ENCODE measurements at regions not wholly inside any gene's neighbourhood (a gene's known extent, or its start where the extent isn't known, plus 50 kb on each side); places are given as distances from the start of the nearest gene placed in this dataset.
A peak's percentile ranks its signal among the peaks of the same experiment; 100 is the strongest.

GRCh38 chr2:196426122-196426521 is 213.4 kb upstream of the CCDC150 start:
- no peak overlapping the region for H3K9ac ChIP-seq (ENCODE audit: low read length in 3 of 3)
- TF ChIP-seq, protein P1, sequence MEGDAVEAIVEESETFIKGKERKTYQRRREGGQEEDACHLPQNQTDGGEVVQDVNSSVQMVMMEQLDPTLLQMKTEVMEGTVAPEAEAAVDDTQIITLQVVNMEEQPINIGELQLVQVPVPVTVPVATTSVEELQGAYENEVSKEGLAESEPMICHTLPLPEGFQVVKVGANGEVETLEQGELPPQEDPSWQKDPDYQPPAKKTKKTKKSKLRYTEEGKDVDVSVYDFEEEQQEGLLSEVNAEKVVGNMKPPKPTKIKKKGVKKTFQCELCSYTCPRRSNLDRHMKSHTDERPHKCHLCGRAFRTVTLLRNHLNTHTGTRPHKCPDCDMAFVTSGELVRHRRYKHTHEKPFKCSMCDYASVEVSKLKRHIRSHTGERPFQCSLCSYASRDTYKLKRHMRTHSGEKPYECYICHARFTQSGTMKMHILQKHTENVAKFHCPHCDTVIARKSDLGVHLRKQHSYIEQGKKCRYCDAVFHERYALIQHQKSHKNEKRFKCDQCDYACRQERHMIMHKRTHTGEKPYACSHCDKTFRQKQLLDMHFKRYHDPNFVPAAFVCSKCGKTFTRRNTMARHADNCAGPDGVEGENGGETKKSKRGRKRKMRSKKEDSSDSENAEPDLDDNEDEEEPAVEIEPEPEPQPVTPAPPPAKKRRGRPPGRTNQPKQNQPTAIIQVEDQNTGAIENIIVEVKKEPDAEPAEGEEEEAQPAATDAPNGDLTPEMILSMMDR (IDR thresholded peaks at IDR 0.05; ENCODE audit: borderline replicate concordance, extremely low read depth, insufficient read depth), result no peak
- no peak for FAIRE-seq
- no peak for DNase-seq
- intact Hi-C loops (cut with DNase I), result no loop called here
- H3K27ac ChIP-seq (ENCODE audit: low read depth in 2 of 2, low read length in 2 of 2), result no peak overlapping the region
- no peaks in the 10 kb centered on the region for H3K9me3 ChIP-seq (ENCODE audit: control insufficient read depth in 2 of 3, insufficient read depth in 1 of 3, low read length in 3 of 3)
- H3K27me3 ChIP-seq (ENCODE audit: control insufficient read depth, insufficient read depth, low read length), result no peaks in the 10 kb centered on the region
- no peak overlapping the region for H3K4me3 ChIP-seq (ENCODE audit: low read length in 3 of 3)
- no peaks in the 10 kb centered on the region for H3K36me3 ChIP-seq (ENCODE audit: control insufficient read depth in 2 of 3, insufficient read depth in 3 of 3, low read length in 3 of 3)
- no peaks in the 10 kb centered on the region for H3K4me1 ChIP-seq (ENCODE audit: control insufficient read depth in 2 of 3, insufficient read depth in 2 of 3, low read depth in 1 of 3, low read length in 3 of 3)

- Histone ChIP-seq H3K27ac (ENCODE audit: low read depth in 2 of 2, low read length in 2 of 2) (no peak overlapping the region), H3K4me1 (ENCODE audit: control insufficient read depth in 2 of 3, insufficient read depth in 2 of 3, low read depth in 1 of 3, low read length in 3 of 3) (no peaks in the 10 kb centered on the region), H3K4me3 (ENCODE audit: low read length in 3 of 3) (no peak overlapping the region), H3K27me3 (ENCODE audit: control insufficient read depth, insufficient read depth, low read length) (no peaks in the 10 kb centered on the region), H3K36me3 (ENCODE audit: control insufficient read depth in 2 of 3, insufficient read depth in 3 of 3, low read length in 3 of 3) (no peaks in the 10 kb centered on the region), H3K9ac (ENCODE audit: low read length in 3 of 3) (no peak overlapping the region), H3K9me3 (ENCODE audit: control insufficient read depth in 2 of 3, insufficient read depth in 1 of 3, low read length in 3 of 3) (no peaks in the 10 kb centered on the region)
- DNase-seq (peak in 2 of 5 donors; percentile 43 to 74), FAIRE-seq (no peak)
- TF ChIP-seq, protein P1 (IDR thresholded peaks at IDR 0.05; ENCODE audit: borderline replicate concordance, extremely low read depth, insufficient read depth), result no peak
- intact Hi-C loops (cut with DNase I), result no loop called here
Observed at GRCh38 chr2:196427986-196428634, 211.4 kb upstream of the CCDC150 start.

DNA sequence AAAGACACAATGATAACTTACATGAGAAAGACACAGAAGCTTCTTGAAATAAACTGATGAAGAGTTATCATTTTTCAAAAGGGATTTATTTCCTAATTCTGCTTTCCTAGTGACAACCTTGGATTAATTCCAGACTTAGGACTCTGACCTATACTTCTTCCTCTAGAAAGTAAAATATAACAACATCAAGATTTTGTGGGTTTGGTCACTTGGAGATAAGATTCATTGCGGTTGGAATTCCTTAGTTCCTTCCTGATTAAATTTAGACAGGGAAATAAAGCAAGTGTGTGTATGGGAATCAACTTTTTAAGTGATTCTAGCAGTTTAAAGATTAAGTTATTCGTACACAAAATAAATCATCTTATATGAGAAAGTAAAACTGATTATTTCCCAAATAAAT is 208.4 kb upstream of the CCDC150 start:
- no peak overlapping the region for H3K9ac ChIP-seq (ENCODE audit: low read length in 3 of 3)
- DNase-seq, result peak in 2 of 5 donors; percentile 22 to 45
- H3K27me3 ChIP-seq (ENCODE audit: control insufficient read depth, insufficient read depth, low read length), result no peaks in the 10 kb centered on the region
- H3K9me3 ChIP-seq (ENCODE audit: control insufficient read depth in 2 of 3, insufficient read depth in 1 of 3, low read length in 3 of 3), result no peaks in the 10 kb centered on the region
- TF ChIP-seq, protein P1 (IDR thresholded peaks at IDR 0.05; ENCODE audit: borderline replicate concordance, extremely low read depth, insufficient read depth), result no peak
- intact Hi-C loops (cut with DNase I), result no loop called here
- H3K36me3 ChIP-seq (ENCODE audit: control insufficient read depth in 2 of 3, insufficient read depth in 3 of 3, low read length in 3 of 3), result no peaks in the 10 kb centered on the region
- H3K27ac ChIP-seq (ENCODE audit: low read depth in 2 of 2, low read length in 2 of 2), result no peak overlapping the region
- H3K4me1 ChIP-seq (ENCODE audit: control insufficient read depth in 2 of 3, insufficient read depth in 2 of 3, low read depth in 1 of 3, low read length in 3 of 3), result peaks cover 0 to 2% (median 0%) of the 10 kb centered on the region in 3 donors
- H3K4me3 ChIP-seq (ENCODE audit: low read length in 3 of 3), result no peak overlapping the region
- no peak for FAIRE-seq

DNA sequence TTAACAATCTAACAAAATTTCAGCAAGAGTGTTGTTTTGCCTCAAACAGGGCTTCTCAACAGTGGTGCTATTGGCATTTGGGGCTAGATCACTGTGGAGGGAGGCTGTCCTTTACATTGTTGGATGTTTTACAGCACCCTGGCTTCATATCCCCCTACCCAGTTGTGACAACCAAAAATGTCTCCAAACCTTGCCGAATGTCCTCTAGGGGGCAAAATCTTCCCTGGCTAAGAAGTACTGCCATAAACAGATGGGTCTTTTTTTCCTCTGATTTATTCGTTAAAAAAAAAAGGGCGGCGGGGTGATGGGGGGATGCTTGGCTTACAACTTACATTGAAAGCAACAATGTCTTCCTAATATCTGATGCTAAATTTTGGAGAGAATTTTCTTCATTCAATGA is 207.6 kb upstream of the CCDC150 start:
- Histone ChIP-seq H3K27ac (ENCODE audit: low read depth in 2 of 2, low read length in 2 of 2) (no peak overlapping the region), H3K4me1 (ENCODE audit: control insufficient read depth in 2 of 3, insufficient read depth in 2 of 3, low read depth in 1 of 3, low read length in 3 of 3) (peaks cover 0 to 2% (median 0%) of the 10 kb centered on the region in 3 donors), H3K4me3 (ENCODE audit: low read length in 3 of 3) (no peak overlapping the region), H3K27me3 (ENCODE audit: control insufficient read depth, insufficient read depth, low read length) (no peaks in the 10 kb centered on the region), H3K36me3 (ENCODE audit: control insufficient read depth in 2 of 3, insufficient read depth in 3 of 3, low read length in 3 of 3) (no peaks in the 10 kb centered on the region), H3K9ac (ENCODE audit: low read length in 3 of 3) (no peak overlapping the region), H3K9me3 (ENCODE audit: control insufficient read depth in 2 of 3, insufficient read depth in 1 of 3, low read length in 3 of 3) (no peaks in the 10 kb centered on the region)
- no peak for FAIRE-seq
- intact Hi-C loops (cut with DNase I), result no loop called here
- peak in 3 of 5 donors; percentile 12 to 49 (median 23) for DNase-seq
- TF ChIP-seq, protein P1 (IDR thresholded peaks at IDR 0.05; ENCODE audit: borderline replicate concordance, extremely low read depth, insufficient read depth), result no peak
